Adrenal gland (tissue), 9 donors: ENCODE measurements at regions not wholly inside any gene's neighbourhood (a gene's known extent, or its start where the extent isn't known, plus 50 kb on each side); places are given as distances from the start of the nearest gene placed in this dataset.
"Not testable (repeated sequence)": the region's sequence is repeated elsewhere in the genome, so short reads cannot be mapped to it uniquely, and the experiment has no call there.

Source experiments
- DNase-seq, 7 donors: peaks; one replicate each; pipeline ENCODE4 v3.0.0-alpha.2; 2019 to 2020
- H3K27ac ChIP-seq, 5 donors: fragments of 200-600 bp; sonication (generic) in 4 of 5; 1 replicate in 3 of 5; 2 replicates in 2 of 5; pipeline versions ENCODE4 v1.5.1 to v1.8.0; 2016 to 2020; ENCODE audit warnings: mild to moderate bottlenecking in 1 of 5
- H3K27me3 ChIP-seq: fragments of 200-600 bp; 2 replicates; pipeline ENCODE4 v1.8.0; 2021
- H3K36me3 ChIP-seq, 2 donors: fragments of 200-600 bp; replicated peaks in 1 of 2; 1 replicate in 1 of 2; 2 replicates in 1 of 2; pipeline versions ENCODE4 v1.5.1 to v1.8.0; 2018 to 2022
- H3K4me1 ChIP-seq, 2 donors: fragments of 200-600 bp; replicated peaks in 1 of 2; 1 replicate in 1 of 2; 2 replicates in 1 of 2; pipeline versions ENCODE4 v1.5.1 to v1.8.0; 2018 to 2021
- H3K4me3 ChIP-seq, 4 donors: fragments of 200-600 bp; sonication (generic) in 3 of 4; one replicate each; pipeline ENCODE4 v1.5.1; 2016 to 2018
- H3K9me3 ChIP-seq, 3 donors: fragments of 200-600 bp; sonication (generic) in 1 of 3; replicated peaks in 1 of 3; 1 replicate in 2 of 3; 2 replicates in 1 of 3; pipeline versions ENCODE4 v1.5.1 to v1.8.0; 2016 to 2021
- POLR2A ChIP-seq, 2 donors: fragments of 450-650 bp; IDR thresholded peaks; one replicate each; pipeline ENCODE4 v1.6.1; 2017; ENCODE audit warnings: antibody characterized with exemption in 2 of 2, mild to moderate bottlenecking in 2 of 2, moderate library complexity in 1 of 2
- WGBS, 4 donors: extraction: QIAGEN DNeasy Blood & Tissue Kit in 2 of 4; methylation state at CpG; one replicate each; pipeline versions ENCODE4 v1.1.5 to v1.1.7; 2013 to 2017; 5-methylcytosine and 5-hydroxymethylcytosine counted together
- intact Hi-C, 2 donors: fragments of 100-400 bp; cut with DNase I; formaldehyde crosslinking; loops; one replicate each; pipeline versions ENCODE4 v1.14.1 to v1.15.0; 2022 to 2023
- TF ChIP-seq, protein P1 (sequence below), 6 experiments: fragments of 450-650 bp in 4 of 6; fragments of 200-600 bp in 2 of 6; sonication (generic) in 1 of 6; IDR thresholded peaks; 1 replicate in 5 of 6; 2 replicates in 1 of 6; pipeline versions ENCODE4 v1.5.1 to v1.8.0; 2016 to 2021; ENCODE audit warnings: antibody characterized with exemption in 6 of 6, mild to moderate bottlenecking in 2 of 6, moderate library complexity in 1 of 6
- donor health status: healthy with polysubstance abuse.
- donor health status: Bipolar disorder and iron deficiency.
- donor health status: DM: yes; HTN: yes; CAD: no.
- donor health status: DM: no; HTN: no; CAD: no.
- donor health status: DM: no; HTN: no; CAD: no.

DNA sequence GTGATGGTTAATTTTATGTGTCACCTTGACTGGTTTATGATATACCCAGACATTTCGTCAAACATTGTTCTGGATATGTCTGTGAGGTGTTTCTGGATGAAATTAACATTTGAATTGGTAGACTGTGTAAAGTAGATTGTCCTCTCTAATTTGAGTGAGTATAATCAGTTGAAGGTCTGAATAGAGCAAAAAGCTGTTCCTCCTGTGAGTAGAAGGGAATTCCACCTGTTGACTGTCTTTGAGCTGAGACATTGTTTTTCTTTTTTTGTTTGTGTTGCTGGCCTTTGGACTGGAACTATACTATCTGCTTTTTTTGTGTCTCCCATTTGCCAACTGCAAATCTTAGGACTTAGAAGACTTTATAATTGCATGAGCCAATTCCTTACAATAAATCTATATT, 920.9 kb upstream of the LRFN5 start:
- 71 to 80% (median 76%) methylated on average over 1 of the region's 1 CpG for WGBS, 4 donors
- intact Hi-C loops: no loop called here
- H3K27me3 ChIP-seq: no peaks in the 10 kb centered on the region
- no peaks in the 10 kb centered on the region for H3K9me3 ChIP-seq
- H3K4me3 ChIP-seq: no peak overlapping the region
- TF ChIP-seq POLR2A (IDR thresholded peaks at IDR 0.05): no peak
- TF ChIP-seq, protein P1, sequence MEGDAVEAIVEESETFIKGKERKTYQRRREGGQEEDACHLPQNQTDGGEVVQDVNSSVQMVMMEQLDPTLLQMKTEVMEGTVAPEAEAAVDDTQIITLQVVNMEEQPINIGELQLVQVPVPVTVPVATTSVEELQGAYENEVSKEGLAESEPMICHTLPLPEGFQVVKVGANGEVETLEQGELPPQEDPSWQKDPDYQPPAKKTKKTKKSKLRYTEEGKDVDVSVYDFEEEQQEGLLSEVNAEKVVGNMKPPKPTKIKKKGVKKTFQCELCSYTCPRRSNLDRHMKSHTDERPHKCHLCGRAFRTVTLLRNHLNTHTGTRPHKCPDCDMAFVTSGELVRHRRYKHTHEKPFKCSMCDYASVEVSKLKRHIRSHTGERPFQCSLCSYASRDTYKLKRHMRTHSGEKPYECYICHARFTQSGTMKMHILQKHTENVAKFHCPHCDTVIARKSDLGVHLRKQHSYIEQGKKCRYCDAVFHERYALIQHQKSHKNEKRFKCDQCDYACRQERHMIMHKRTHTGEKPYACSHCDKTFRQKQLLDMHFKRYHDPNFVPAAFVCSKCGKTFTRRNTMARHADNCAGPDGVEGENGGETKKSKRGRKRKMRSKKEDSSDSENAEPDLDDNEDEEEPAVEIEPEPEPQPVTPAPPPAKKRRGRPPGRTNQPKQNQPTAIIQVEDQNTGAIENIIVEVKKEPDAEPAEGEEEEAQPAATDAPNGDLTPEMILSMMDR (IDR thresholded peaks at IDR 0.05): no peak
- no peak overlapping the region for H3K27ac ChIP-seq
- H3K36me3 ChIP-seq: no peaks in the 10 kb centered on the region
- H3K4me1 ChIP-seq: no peaks in the 10 kb centered on the region
- no peak for DNase-seq

DNA sequence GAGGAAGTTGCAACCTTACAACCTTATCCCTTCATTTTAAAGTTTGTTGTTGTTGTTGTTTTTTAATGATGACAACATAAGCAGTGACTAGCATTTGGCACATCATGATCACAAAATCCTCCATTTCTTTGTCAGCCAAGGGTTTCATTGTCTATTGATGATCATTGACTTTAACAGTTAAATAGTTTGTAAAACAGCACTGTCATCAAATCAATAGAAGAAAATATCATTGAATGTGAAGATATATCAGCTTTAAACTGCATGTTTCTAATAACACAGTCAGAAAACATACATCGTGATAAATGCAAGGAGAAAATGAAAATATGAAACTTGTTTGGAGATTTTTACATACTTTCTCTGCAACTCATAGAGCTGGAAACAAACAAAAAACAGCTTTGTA, 922.3 kb upstream of the LRFN5 start:
- H3K4me3 ChIP-seq: no peak overlapping the region
- TF ChIP-seq, protein P1 (IDR thresholded peaks at IDR 0.05): no peak
- TF ChIP-seq POLR2A (IDR thresholded peaks at IDR 0.05): no peak
- intact Hi-C loops: no loop called here
- H3K36me3 ChIP-seq: no peaks in the 10 kb centered on the region
- H3K4me1 ChIP-seq: no peaks in the 10 kb centered on the region
- DNase-seq: no peak
- no peak overlapping the region for H3K27ac ChIP-seq
- H3K9me3 ChIP-seq: no peaks in the 10 kb centered on the region
- 70 to 84% (median 78%) methylated on average over 1 of the region's 1 CpG for WGBS, 4 donors
- H3K27me3 ChIP-seq: no peaks in the 10 kb centered on the region

DNA sequence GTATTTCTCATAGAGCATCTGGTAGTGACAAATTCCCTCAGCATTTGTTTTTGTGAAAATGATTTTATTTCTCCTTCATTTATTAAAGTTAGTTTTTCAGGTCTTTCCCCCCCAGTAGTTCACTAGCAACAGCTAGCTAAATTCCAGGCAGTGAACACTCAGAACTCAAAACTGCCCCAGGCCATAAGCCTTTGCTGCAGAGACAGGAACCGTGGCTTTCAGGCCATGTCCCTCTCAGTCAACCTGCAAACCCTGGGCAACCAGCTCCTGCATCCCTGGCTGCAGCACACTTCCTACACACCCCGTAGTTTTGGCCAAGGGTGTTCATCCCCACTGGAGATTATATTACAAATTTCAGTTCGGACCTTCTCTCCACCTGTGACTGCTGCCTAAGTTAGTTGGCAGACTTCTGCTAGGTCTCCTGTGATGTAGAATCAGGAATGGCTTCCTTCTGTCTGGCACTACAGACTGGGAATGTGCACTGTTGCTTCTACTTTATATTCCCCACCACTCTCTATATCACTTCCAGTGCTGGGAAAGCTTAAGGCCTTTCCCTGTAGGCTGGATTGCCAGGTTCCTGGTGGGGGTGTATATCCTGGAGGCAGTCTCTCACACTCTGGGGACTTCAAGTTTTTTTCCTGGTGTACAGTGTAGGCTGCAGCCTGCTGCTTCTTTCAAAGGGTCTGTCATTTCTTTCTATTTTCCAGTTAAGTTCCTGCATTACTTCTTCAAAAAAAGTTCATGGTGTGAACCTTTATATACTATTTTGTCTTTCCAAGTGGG, 924.4 kb upstream of the LRFN5 start:
- no peak overlapping the region for H3K27ac ChIP-seq
- TF ChIP-seq, protein P1 (IDR thresholded peaks at IDR 0.05): no peak
- TF ChIP-seq POLR2A (IDR thresholded peaks at IDR 0.05): no peak
- H3K4me3 ChIP-seq: no peak overlapping the region
- WGBS, 4 donors: 65 to 84% (median 74%) methylated on average over 3 of the region's 3 CpGs
- no peak for DNase-seq
- intact Hi-C loops: no loop called here
- no peaks in the 10 kb centered on the region for H3K4me1 ChIP-seq
- H3K9me3 ChIP-seq: no peaks in the 10 kb centered on the region
- H3K36me3 ChIP-seq: no peaks in the 10 kb centered on the region
- no peaks in the 10 kb centered on the region for H3K27me3 ChIP-seq

DNA sequence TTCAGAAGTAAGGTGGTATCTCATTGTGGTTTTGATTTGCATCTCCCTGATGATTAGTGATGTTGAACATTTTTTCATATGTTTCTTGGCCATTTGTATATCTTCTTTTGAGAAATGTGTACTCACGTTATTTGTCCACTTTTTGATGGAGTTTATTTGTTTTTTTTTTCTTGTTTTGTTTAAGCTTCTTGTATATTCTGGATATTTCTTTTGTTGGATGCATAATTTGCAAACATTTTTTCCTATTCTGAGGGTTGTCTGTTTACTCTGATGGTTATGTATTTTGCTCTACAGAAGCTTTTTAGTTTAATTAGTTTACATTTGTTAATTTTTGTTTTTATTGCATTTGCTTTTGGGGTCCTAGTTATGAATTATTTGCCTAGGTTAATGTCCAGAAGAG, 927.4 kb upstream of the LRFN5 start:
- no peak for DNase-seq
- WGBS, 4 donors: 63 to 85% (median 74%) methylated on average over 1 of the region's 1 CpG
- H3K9me3 ChIP-seq: no peaks in the 10 kb centered on the region
- TF ChIP-seq, protein P1 (IDR thresholded peaks at IDR 0.05): no peak
- no peaks in the 10 kb centered on the region for H3K36me3 ChIP-seq
- H3K27me3 ChIP-seq: no peaks in the 10 kb centered on the region
- no peaks in the 10 kb centered on the region for H3K4me1 ChIP-seq
- intact Hi-C loops: no loop called here
- no peak overlapping the region for H3K27ac ChIP-seq
- no peak overlapping the region for H3K4me3 ChIP-seq

DNA sequence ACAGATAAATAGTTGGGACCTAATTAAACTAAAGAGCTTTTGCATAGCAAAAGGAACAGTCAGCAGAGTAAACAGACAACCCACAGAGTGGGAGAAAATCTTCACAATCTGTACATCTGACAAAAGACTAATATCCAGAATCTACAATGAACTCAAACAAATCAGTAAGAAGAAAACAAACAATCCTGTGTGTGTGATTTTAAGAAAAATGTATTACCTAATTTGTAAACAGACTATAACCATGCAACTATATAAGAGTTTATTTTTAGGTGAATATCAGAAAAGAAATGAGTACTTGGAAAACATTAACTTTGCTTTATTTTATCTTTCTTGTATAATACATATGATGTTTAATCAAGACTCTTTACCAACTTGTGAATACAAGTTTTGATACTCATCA, 929.5 kb upstream of the LRFN5 start:
- DNase-seq, intact Hi-C loops, H3K9me3 ChIP-seq: not testable (repeated sequence)

More for the DNA sequence above, 929.5 kb upstream of the LRFN5 start:
- H3K4me1 ChIP-seq, H3K4me3 ChIP-seq, H3K27me3 ChIP-seq, H3K36me3 ChIP-seq, H3K27ac ChIP-seq: not testable (repeated sequence)
